Psoas muscle (tissue), 7 donors: ENCODE measurements at regions not wholly inside any gene's neighbourhood (a gene's known extent, or its start where the extent isn't known, plus 50 kb on each side); places are given as distances from the start of the nearest gene placed in this dataset.
A peak's percentile ranks its signal among the peaks of the same experiment; 100 is the strongest.

Experiments used
- ATAC-seq, 4 donors: fragments of 200-7000 bp; cut with Tn5 transposase; one replicate each; pipeline ENCODE4 v1.9.1; 2020; ENCODE audit warnings: moderate library complexity in 3 of 4, mild to moderate bottlenecking in 2 of 4
- DNase-seq, 2 donors: peaks; one replicate each; pipeline ENCODE4 v3.0.0-alpha.2; 2020
- H3K27ac ChIP-seq: fragments of 200-600 bp; one replicate; pipeline ENCODE4 v1.8.0; 2022
- H3K27me3 ChIP-seq, 3 donors: fragments of 200-600 bp in 1 of 3; one replicate each; pipeline versions ENCODE4 v1.6.1 to v1.8.0; 2013 to 2022; ENCODE audit warnings: low read length in 2 of 3, mild to moderate bottlenecking in 2 of 3, moderate library complexity in 1 of 3; ENCODE audit not compliant: insufficient read depth in 3 of 3
- H3K36me3 ChIP-seq, 2 donors: fragments of 200-600 bp in 1 of 2; one replicate each; pipeline versions ENCODE4 v1.6.1 to v1.8.0; 2013 to 2022; ENCODE audit warnings: low read depth in 1 of 2, mild to moderate bottlenecking in 1 of 2, moderate library complexity in 1 of 2; ENCODE audit not compliant: insufficient read depth in 1 of 2
- H3K4me1 ChIP-seq: fragments of 200-600 bp; one replicate; pipeline ENCODE4 v1.8.0; 2022
- H3K4me3 ChIP-seq: fragments of 200-600 bp; one replicate; pipeline ENCODE4 v1.8.0; 2022; ENCODE audit warnings: mild to moderate bottlenecking
- H3K9me3 ChIP-seq: fragments of 200-600 bp; one replicate; pipeline ENCODE4 v1.8.0; 2022
- CTCF ChIP-seq: fragments of 200-600 bp; IDR thresholded peaks from one replicate; pipeline ENCODE4 v1.8.0; 2022; ENCODE audit warnings: antibody characterized with exemption
- WGBS, 3 donors: extraction: QIAGEN DNeasy Blood & Tissue Kit; methylation state at CpG; one replicate each; pipeline versions ENCODE4 v1.1.6 to v1.1.7; 2013; 5-methylcytosine and 5-hydroxymethylcytosine counted together
- intact Hi-C, 2 donors: fragments of 100-400 bp; cut with DNase I; formaldehyde crosslinking; loops; one replicate each; pipeline versions ENCODE4 v1.11.0 to v1.14.2; 2022
- donor health status: healthy with polysubstance abuse.
- donor health status: DM: no; HTN: no; CAD: no; lungs with moderate emphysema.
- donor health status: Bipolar disorder and iron deficiency.
- donor health status: healthy.
- donor health status: DM: yes; HTN: yes; CAD: no.
- donor health status: DM: no; HTN: no; CAD: no.
- donor health status: DM: yes; HTN: yes; CAD: no.

GRCh38 chr2:226581004-226581403, 218.6 kb downstream of the IRS1 start:
- Histone ChIP-seq H3K4me3 (no peak overlapping the region), H3K36me3 (no peaks in the 10 kb centered on the region), H3K9me3 (no peaks in the 10 kb centered on the region), H3K27me3 (no peaks in the 10 kb centered on the region), H3K4me1 (peaks cover 19% of the 10 kb centered on the region), H3K27ac (no peak overlapping the region)
- no peak for TF ChIP-seq CTCF
- intact Hi-C loops = loop anchor here in 1 of 2 donors (5.0 kb wide), 1 partner anchor 66 kb away; no protein-coding TSS in a partner anchor
- WGBS, 3 donors = 73 to 78% (median 73%) methylated on average over 2 of the region's 2 CpGs
- DNase-seq (no peak), ATAC-seq (no peak)

GRCh38 chr2:226580403-226580802, 219.2 kb downstream of the IRS1 start:
- no peak overlapping the region for H3K4me3 ChIP-seq
- H3K27me3 ChIP-seq = no peaks in the 10 kb centered on the region
- intact Hi-C loops = loop anchor here in 1 of 2 donors (5.0 kb wide), 1 partner anchor 67 kb away; no protein-coding TSS in a partner anchor
- DNase-seq (no peak), ATAC-seq (peak in 1 of 4 donors; percentile 34)
- H3K9me3 ChIP-seq = no peaks in the 10 kb centered on the region
- H3K27ac ChIP-seq = no peak overlapping the region
- TF ChIP-seq CTCF = no peak
- 21 to 27% (median 25%) methylated on average over 1 of the region's 1 CpG for WGBS, 3 donors
- no peaks in the 10 kb centered on the region for H3K36me3 ChIP-seq
- peaks cover 19% of the 10 kb centered on the region for H3K4me1 ChIP-seq

GRCh38 chr2:226579519-226579918, 220.1 kb downstream of the IRS1 start:
- H3K4me1 ChIP-seq = peaks cover 19% of the 10 kb centered on the region
- 82 to 92% (median 88%) methylated on average over 2 of the region's 2 CpGs for WGBS, 3 donors
- no peak for DNase-seq
- H3K27me3 ChIP-seq = no peaks in the 10 kb centered on the region
- intact Hi-C loops = loop anchor here in 1 of 2 donors (5.0 kb wide), 1 partner anchor 218 kb away; the partner anchor contains the start of gene IRS1
- TF ChIP-seq CTCF = no peak
- H3K36me3 ChIP-seq = no peaks in the 10 kb centered on the region
- peak overlapping the region; percentile 67 for H3K27ac ChIP-seq
- no peak for ATAC-seq
- H3K9me3 ChIP-seq = no peaks in the 10 kb centered on the region
- no peak overlapping the region for H3K4me3 ChIP-seq

GRCh38 chr2:226578879-226579278, 220.7 kb downstream of the IRS1 start:
- peak overlapping the region; percentile 67 for H3K27ac ChIP-seq
- intact Hi-C loops = loop anchor here in 1 of 2 donors (5.0 kb wide), 1 partner anchor 218 kb away; the partner anchor contains the start of gene IRS1
- ATAC-seq = peak; percentile 94 to 98 (median 96)
- no peaks in the 10 kb centered on the region for H3K36me3 ChIP-seq
- no peaks in the 10 kb centered on the region for H3K9me3 ChIP-seq
- WGBS, 3 donors = 42 to 74% (median 56%) methylated on average over 1 of the region's 1 CpG
- no peak for DNase-seq
- H3K4me3 ChIP-seq = no peak overlapping the region
- peak; percentile 9 for TF ChIP-seq CTCF
- H3K27me3 ChIP-seq = no peaks in the 10 kb centered on the region
- peaks cover 19% of the 10 kb centered on the region for H3K4me1 ChIP-seq

GRCh38 chr2:226578373-226578772, 221.2 kb downstream of the IRS1 start:
- no peak for TF ChIP-seq CTCF
- no peaks in the 10 kb centered on the region for H3K9me3 ChIP-seq
- H3K27ac ChIP-seq = peak overlapping the region; percentile 67
- ATAC-seq (peak; percentile 44 to 65 (median 52)), DNase-seq (no peak)
- intact Hi-C loops = loop anchor here in 1 of 2 donors (5.0 kb wide), 1 partner anchor 219 kb away; the partner anchor contains the start of gene IRS1
- H3K27me3 ChIP-seq = no peaks in the 10 kb centered on the region
- no peaks in the 10 kb centered on the region for H3K36me3 ChIP-seq
- no peak overlapping the region for H3K4me3 ChIP-seq
- WGBS, 3 donors = 60 to 76% (median 73%) methylated on average over 3 of the region's 3 CpGs
- peaks cover 19% of the 10 kb centered on the region for H3K4me1 ChIP-seq
